SW480 (cell line): ENCODE measurements at regions not wholly inside any gene's neighbourhood (a gene's known extent, or its start where the extent isn't known, plus 50 kb on each side); places are given as distances from the start of the nearest gene placed in this dataset.

ENCODE experiments used
- DNase-seq: peaks from one replicate; pipeline ENCODE4 v3.0.0-alpha.2; 2016; ENCODE audit warnings: low spot score

GRCh38 chr3:132822837-132823236, 100.6 kb upstream of the NPHP3 start:
- no peak for DNase-seq

GRCh38 chr3:132822266-132822665, 100.1 kb upstream of the NPHP3 start:
- DNase-seq: no peak

GRCh38 chr3:132821314-132821713, 99.1 kb upstream of the NPHP3 start:
- no peak for DNase-seq

GRCh38 chr3:132818251-132818650, 96.0 kb upstream of the NPHP3 start:
- no peak for DNase-seq

- DNase-seq: no peak
These were observed 95.5 kb upstream of the NPHP3 start for GRCh38 chr3:132817646-132818177.

GRCh38 chr3:132805071-132805470, 82.9 kb upstream of the NPHP3 start:
- no peak for DNase-seq

- no peak for DNase-seq
These were observed 82.3 kb upstream of the NPHP3 start for GRCh38 chr3:132804498-132804897.

GRCh38 chr3:132803889-132804288, 81.7 kb upstream of the NPHP3 start:
- DNase-seq: no peak

- DNase-seq: no peak
These were observed 78.7 kb upstream of the NPHP3 start for GRCh38 chr3:132800958-132801357.

- no peak for DNase-seq
These were observed 68.6 kb upstream of the NPHP3 start for GRCh38 chr3:132790806-132791205.

GRCh38 chr3:132789959-132790358, 67.8 kb upstream of the NPHP3 start:
- DNase-seq: no peak

GRCh38 chr3:132788301-132788671, 66.1 kb upstream of the NPHP3 start:
- peak; percentile 16 for DNase-seq

- no peak for DNase-seq
These were observed 65.5 kb upstream of the NPHP3 start for GRCh38 chr3:132787616-132788300.

- DNase-seq: no peak
These were observed 64.7 kb upstream of the NPHP3 start for GRCh38 chr3:132786890-132787289.

GRCh38 chr3:132785292-132785691, 63.1 kb upstream of the NPHP3 start:
- DNase-seq: no peak

- no peak for DNase-seq
These were observed 62.4 kb upstream of the NPHP3 start for GRCh38 chr3:132784502-132785025.

- no peak for DNase-seq
These were observed 60.9 kb upstream of the NPHP3 start for GRCh38 chr3:132783152-132783551.

- DNase-seq: no peak
These were observed 59.7 kb upstream of the NPHP3 start for GRCh38 chr3:132781922-132782321.

GRCh38 chr3:132777171-132777570, 55.0 kb upstream of the NPHP3 start:
- DNase-seq: no peak

- no peak for DNase-seq
These were observed 50.9 kb upstream of the NPHP3 start for GRCh38 chr3:132773071-132773619.

GRCh38 chr3:132772252-132772651, 50.0 kb upstream of the NPHP3 start:
- no peak for DNase-seq
